C4-2B (cell line): ENCODE measurements at regions not wholly inside any gene's neighbourhood (a gene's known extent, or its start where the extent isn't known, plus 50 kb on each side); places are given as distances from the start of the nearest gene placed in this dataset.

Experiments used
- H3K27ac ChIP-seq: fragments of 450-650 bp; 2 replicates; pipeline ENCODE4 v1.5.1; 2017
- ZFX ChIP-seq: fragments of 450-650 bp; IDR thresholded peaks from 2 replicates; pipeline ENCODE4 v1.6.1; 2017
- TF ChIP-seq, protein P1 (sequence below): fragments of 450-650 bp; conservative IDR thresholded peaks from 2 replicates; pipeline ENCODE4 v1.5.1; 2017; ENCODE audit warnings: mild to moderate bottlenecking

DNA sequence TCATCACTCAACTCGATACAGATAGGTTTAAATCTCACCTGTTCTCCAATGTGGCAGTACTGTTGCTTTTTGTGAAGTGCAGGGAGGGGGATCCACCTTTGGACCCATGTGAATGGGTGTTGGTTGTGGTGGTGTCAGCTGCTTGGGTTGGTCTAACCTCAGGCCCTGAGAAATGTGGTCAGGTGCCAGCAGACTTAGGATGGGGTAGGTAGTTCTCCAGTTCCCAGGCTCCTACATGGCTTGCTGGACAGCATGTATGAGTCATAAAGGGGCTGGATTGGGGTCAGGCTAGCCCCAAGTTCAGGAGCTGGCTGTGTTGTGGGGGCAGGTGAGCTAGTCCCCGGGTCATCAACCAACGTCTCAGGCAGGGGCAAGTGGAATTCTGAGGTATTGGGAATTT lies 472.6 kb upstream of the CNTNAP2 start:
- TF ChIP-seq ZFX = no peak
- TF ChIP-seq, protein P1, sequence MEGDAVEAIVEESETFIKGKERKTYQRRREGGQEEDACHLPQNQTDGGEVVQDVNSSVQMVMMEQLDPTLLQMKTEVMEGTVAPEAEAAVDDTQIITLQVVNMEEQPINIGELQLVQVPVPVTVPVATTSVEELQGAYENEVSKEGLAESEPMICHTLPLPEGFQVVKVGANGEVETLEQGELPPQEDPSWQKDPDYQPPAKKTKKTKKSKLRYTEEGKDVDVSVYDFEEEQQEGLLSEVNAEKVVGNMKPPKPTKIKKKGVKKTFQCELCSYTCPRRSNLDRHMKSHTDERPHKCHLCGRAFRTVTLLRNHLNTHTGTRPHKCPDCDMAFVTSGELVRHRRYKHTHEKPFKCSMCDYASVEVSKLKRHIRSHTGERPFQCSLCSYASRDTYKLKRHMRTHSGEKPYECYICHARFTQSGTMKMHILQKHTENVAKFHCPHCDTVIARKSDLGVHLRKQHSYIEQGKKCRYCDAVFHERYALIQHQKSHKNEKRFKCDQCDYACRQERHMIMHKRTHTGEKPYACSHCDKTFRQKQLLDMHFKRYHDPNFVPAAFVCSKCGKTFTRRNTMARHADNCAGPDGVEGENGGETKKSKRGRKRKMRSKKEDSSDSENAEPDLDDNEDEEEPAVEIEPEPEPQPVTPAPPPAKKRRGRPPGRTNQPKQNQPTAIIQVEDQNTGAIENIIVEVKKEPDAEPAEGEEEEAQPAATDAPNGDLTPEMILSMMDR = no peak
- H3K27ac ChIP-seq = no peak overlapping the region

DNA sequence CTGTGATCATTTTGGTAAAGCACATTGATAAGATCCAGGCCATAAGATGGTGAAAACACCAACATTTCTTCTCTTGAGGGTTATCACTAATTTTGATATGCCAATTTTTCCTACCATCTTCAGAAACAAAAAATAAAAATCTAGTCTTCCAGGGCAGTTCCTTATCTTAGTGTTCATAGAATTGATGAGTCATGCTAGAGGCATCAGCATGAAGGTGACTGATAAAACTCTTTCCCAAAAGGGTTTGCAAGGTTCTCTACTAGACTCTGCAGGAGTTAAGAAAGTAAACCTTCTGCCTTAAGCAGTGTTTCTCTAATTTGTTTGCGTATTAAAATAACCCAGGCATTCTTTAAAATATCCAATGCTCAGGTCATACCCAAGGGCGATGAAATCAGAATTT lies 483.1 kb upstream of the CNTNAP2 start:
- TF ChIP-seq ZFX = no peak
- TF ChIP-seq, protein P1 = no peak
- H3K27ac ChIP-seq = no peak overlapping the region

GRCh38 chr7:145624618-145625017 lies 492.0 kb upstream of the CNTNAP2 start:
- TF ChIP-seq, protein P1 = no peak
- no peak for TF ChIP-seq ZFX
- H3K27ac ChIP-seq = no peak overlapping the region

DNA sequence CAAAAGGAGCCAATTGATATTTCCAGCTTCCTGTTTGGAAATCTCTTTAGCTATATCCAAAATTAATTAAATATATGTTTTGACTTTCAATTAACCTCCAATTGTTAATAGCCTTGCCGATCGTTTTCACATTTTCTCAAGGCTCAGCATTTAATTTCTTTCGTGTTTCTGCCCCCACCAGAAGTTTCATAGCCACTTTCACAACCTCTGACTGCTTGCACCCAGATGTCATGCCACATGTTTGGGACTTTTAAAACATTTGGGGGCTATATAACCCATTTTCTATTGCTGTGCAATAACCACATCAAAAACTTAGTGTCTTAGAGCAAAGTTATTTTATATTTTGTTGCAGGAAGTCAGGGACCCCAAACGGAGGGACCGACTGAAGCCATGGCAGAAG lies 510.6 kb upstream of the CNTNAP2 start:
- TF ChIP-seq, protein P1 = no peak
- no peak for TF ChIP-seq ZFX
- no peak overlapping the region for H3K27ac ChIP-seq

DNA sequence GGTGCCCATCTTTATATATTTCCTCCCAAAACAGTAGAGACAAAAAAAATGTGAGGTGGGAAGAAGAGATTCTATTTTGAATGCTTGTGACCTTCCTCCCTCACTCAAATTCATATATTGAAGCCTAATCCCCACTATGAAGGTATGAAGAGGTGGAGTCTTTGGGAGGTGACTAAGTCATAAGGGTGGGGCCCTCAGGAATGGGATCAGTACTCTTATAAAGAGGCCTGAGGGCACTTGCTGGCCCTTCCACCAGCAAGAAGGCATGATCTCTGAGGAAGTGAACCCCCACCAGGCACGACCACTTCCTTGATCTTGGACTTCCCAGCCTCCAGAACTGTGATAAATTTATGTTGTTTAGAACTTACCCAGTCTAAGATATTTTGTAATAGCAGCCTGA lies 517.2 kb upstream of the CNTNAP2 start:
- TF ChIP-seq, protein P1 = no peak
- no peak for TF ChIP-seq ZFX
- H3K27ac ChIP-seq = no peak overlapping the region

DNA sequence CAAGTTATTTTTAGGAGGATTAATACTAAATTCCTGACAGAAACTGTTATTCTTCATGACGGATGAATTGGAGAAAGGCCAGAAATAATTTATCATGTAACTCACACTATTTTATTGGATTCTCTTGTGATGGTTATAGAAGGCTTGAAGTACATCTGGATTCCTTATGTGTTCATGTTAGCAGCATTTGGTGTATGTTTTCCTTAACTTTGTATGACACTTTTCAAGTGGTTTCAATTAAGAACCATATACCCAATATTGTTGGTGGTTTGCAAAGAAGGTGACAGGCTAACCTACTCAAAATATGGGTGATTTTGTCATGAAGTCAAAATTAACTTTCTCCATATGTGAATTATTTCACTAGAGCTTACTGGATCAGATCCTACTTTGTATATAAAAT lies 532.2 kb upstream of the CNTNAP2 start:
- TF ChIP-seq ZFX = no peak
- TF ChIP-seq, protein P1 = no peak
- H3K27ac ChIP-seq = no peak overlapping the region

- no peak overlapping the region for H3K27ac ChIP-seq
- TF ChIP-seq ZFX = no peak
- TF ChIP-seq, protein P1 = no peak
Observed at GRCh38 chr7:145582742-145583303, 533.8 kb upstream of the CNTNAP2 start.
